Stimulated activated CD8-positive, alpha-beta memory T cell treated with anti-CD3 and anti-CD28 coated beads, Interleukin-15, amount 100 ng/mL, for 1 hour (primary cell): ENCODE measurements at regions not wholly inside any gene's neighbourhood (a gene's known extent, or its start where the extent isn't known, plus 50 kb on each side); places are given as distances from the start of the nearest gene placed in this dataset.
"Not testable (repeated sequence)": the region's sequence is repeated elsewhere in the genome, so short reads cannot be mapped to it uniquely, and the experiment has no call there.

Source experiments
- DNase-seq: peaks from one replicate; pipeline ENCODE4 v3.0.0-alpha.2; 2020; ENCODE audit warnings: low read depth

DNA sequence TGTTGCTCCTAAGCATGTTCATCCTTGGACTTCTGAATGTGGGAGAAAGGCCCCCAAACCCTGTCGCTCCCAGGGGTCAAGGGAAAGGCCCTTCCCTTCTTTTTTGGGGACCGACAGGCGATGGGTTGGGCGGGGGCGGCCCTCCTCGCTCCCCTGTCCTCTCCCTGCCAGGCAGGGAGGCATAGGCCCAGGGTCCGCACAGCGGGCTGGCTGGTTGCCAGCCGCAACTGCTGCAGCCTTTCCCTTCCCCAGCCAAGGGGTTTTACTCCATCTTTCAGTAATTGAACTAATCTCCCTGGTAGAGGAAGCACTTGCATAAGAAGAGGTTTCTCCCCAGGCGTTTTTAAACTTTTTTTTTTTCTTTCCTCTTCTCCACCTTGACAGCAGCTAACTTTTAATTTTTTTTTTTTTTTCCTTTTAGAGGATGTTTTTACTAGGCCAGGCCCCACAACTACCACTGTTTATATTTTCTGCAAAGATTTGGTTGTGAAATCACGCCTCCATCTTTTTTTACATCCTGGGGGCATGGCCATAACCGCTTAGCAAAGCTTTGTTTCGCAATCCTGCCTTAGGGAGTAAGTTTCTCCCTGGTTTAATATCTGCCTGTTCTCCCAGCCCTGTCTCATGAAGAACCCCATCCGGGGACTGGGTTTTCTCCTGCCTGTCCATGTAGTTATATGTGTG, 216.9 kb upstream of the ZNF608 start:
- DNase-seq = no peak

DNA sequence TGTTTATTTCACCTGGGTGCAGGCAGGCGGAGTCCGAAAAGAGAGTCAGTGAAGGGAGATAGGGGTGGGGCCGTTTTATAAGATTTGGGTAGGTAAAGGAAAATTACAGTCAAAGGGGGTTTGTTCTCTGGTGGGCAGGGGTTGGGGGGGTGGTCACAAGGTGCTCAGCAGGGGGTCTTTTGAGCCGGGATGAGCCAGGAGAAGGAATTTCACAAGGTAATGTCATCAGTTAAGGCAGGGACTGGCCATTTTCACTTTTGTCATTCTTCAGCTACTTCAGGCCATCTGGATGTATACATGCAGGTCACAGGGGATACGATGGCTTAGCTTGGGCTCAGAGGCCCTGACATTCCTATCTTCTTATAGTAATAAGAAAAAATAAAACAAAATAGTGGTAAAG, 220.3 kb upstream of the ZNF608 start:
- not testable (repeated sequence) for DNase-seq

DNA sequence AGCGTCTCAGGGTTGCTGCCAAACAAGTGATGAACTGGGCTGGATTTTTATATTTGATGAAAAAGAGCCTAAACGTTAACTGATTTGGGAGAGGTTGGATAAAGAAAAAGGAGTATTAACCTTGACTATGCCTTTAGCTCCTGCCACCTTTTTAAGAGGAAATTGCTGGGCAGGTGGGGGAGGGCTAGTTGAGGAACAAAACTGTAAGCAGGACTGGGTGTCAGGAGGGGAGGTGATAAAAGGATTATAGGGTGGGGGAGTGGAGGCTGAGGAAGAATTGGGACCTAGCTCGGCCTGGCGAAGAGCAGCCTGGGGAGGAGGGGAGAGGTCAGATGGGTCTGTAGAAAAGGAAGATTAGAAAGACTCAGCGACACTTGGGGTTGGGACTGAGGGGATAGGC, 223.9 kb upstream of the ZNF608 start:
- not testable (repeated sequence) for DNase-seq

DNA sequence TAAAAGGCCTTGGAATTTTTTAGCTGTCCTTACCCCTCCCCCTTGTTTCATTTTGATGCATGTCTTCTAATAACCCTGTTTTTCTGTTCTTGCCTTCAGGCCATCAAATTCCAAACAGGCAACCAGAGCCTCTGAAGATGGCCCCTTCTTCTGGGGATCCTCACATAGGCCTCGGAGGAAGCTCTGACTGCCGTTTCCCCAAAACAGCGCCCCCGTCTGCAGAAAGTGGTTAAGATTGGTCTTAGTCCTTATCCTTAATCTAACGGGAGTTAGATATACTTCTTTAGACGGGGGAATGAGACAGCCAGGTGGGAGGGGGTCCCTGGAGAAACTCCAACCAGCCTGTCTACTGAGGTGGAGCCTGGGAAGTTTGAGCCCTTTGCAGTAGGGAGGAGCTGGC, 226.3 kb upstream of the ZNF608 start:
- no peak for DNase-seq

DNA sequence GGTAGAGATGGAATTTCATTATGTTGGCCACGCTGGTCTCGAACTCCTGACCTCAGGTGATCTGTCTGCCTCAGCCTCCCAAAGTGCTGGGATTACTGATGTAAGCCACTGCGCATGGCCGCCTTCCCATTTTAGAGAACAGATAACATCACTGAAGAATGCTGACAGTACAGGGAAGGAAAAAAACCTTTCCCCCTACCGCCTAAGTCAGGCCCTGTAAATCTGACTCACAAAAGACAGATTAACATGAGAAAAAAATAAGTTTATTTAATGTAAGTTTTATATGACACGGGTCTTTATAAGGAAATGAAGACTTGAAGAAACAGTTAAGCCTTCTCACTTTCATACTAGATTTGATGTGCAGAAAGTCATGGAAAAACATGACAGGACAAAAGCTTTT, 227.2 kb upstream of the ZNF608 start:
- DNase-seq = no peak

DNA sequence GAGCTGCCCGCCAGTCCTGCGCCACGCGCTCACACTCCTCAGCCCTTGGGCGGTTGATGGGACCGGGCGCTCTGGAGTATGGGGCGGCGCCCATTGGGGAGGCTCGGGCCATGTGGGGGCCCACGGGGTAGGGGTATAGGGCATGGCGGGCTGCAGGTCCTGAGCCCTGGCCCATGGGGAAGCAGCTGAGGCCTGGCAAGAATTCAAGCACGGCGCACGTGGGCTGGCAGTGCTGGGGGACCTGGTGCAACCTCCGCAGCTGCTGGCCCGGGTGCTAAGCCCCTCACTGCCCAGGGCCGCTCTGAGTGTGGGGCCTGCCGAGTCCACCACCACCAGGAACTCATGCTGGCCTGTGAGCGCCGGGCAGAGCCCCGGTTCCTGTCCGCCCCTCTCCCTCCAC, 229.6 kb upstream of the ZNF608 start:
- no peak for DNase-seq

DNA sequence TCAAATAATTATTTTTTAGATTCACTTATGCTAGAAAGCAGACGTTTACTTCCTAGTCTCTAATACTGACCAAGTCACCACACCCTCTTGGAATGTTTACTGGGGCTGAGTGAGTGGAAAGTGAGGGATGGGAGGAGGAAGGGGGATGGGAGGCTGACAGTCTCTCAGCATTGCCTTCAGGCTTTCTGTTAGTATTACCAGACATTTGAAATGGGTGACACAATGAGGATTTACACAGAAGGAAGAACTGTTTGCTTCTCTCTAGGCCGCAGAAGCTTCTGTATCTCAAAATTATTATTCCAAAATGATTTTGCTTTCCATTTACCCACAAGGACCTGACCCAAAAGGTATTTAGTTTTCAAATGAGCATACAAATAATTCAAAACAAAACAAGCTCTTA, 232.8 kb upstream of the ZNF608 start:
- DNase-seq = no peak

DNA sequence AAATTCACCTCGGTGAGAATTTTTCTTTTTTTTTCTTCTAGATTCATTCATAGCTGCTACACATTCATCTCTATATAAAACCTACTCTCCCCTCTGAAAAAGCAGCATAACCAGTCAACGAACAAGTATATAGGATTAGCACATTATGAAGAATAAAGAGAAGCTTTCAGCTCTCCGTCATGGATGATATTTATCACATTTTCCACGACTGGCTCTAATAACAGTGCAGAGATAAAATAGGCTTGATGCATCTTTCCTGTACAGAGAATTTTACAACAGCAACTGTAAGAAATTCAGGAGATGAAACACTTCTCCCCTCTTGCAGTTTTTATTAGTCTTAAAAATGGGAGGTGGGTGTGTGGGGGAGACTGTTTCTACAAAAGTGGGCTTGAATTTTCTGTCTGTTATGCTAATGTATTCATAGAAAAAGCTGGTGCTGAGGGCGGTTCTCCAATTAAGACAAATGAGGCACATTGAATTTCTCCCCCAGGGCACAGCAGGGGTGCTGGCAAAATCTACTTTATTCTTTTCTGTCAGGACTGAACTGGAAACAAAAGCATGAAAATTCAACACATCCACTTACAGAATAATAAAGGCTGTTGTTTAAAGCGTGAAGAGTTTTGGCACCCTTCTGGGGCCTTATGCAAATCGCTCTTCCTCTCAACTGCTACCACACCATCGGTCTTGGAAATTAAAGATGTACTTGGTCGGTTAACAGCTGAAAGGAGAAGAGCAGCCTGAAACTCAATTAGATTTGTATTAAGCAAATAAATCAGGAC, 233.9 kb upstream of the ZNF608 start:
- no peak for DNase-seq

DNA sequence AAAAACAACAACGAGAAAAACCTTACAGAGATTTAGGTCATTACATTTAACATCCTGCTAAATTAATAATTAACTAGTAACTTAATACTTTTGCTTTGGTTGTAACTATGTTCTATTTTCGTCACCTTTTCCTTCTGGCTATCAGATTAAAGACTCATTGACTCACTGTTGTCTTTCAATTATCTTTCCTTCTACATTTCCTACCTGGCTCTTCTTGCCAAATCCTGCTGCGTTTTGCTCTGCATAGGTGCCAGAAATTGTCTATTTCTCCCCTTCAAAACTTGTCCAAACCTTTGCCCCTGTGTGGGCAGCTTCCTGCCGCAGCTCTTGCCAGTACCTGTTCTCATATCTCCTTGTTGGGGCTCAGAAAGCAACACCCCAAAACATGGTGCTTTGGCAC, 235.5 kb upstream of the ZNF608 start:
- DNase-seq = no peak

DNA sequence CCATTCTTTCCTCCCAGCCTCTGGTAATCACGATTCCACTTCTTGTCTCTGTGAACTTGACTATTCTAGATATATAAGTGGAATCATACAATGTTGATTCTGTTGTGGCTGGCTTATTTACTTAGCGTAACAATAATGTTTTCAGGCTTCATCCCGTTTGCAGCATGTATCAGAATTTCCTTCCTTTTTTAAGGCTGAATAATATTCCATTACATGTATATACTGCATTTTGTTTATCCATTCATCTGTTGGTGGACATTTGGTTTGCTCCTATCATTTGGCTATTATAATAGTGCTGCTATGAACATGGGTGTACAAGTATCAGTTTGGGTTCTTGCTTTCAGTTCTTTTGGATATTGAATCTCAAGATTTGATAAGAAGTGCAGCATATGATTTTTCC, 239.7 kb upstream of the ZNF608 start:
- no peak for DNase-seq

DNA sequence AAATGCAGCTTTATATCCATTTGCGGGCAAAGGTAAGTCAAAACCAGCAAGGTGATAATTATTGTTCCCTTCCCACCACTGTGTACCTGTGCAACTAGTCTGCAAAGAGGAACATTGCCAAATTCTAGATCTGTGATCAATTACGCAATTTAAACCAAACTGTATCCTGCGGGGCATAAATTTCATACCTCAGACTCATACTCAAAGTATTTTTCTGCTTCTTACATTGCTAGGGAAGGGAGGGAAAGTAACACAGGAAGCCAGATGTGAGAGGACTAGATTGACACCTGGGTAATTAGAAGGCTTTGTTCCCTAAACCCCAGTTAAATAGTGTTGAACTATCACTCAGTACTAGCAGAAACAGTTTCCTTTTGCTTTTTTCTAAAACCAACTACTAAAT, 240.2 kb upstream of the ZNF608 start:
- DNase-seq = no peak

DNA sequence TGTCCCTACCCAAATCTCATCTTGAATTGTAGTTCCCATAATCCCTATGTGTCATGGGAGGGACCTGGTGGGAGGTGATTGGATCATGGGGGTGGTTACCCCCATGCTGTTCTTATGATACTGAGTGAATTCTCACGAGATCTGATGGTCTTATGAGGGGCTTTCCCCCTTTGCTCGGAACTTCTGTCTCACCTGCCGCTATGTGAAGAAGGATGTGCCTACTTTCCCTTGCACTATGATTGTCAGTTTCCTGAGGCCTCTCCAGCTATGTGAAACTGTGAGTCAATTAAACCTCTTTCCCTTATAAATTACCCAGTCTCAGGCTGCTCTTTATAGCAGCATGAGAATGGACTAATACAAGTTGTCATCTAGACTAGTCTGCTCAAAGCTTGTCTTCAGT, 241.3 kb upstream of the ZNF608 start:
- DNase-seq = not testable (repeated sequence)

DNA sequence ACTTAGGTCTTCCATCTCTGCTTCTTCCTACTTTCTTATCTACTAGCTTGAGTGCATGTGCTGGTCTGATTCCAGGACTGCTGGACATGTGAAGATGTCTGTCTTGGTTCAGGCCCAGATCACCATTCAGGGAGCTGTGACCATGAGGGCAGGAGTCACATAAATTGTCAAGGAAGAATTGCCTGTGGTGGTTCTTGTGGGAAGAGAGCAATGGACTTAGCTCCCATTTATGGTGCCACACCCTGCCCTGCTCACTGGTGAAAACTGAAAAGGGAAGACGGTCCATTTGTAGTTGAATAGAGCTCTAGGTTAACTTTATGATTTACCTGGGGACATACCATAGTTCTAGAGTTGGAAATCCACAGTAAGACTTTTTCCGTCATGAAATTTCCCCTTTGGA, 244.3 kb upstream of the ZNF608 start:
- no peak for DNase-seq

DNA sequence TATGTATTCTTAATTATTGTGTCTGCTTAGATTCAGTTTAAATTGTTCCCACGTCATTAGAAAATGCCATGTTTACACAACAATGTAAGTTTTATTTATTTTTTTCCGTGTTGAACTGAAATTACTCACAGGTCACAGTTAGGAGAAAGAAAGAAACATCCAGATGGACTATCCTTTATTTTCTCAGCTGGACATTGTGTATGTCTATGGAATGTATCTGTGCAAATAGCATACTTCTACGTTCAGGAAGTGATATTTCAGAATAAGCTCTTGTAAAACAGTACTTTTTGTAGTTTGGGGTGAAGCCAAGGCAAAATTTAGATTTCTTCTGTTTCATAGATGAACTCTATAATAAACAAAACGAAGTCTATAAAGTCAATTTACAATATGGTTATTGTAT, 249.0 kb upstream of the ZNF608 start:
- no peak for DNase-seq

DNA sequence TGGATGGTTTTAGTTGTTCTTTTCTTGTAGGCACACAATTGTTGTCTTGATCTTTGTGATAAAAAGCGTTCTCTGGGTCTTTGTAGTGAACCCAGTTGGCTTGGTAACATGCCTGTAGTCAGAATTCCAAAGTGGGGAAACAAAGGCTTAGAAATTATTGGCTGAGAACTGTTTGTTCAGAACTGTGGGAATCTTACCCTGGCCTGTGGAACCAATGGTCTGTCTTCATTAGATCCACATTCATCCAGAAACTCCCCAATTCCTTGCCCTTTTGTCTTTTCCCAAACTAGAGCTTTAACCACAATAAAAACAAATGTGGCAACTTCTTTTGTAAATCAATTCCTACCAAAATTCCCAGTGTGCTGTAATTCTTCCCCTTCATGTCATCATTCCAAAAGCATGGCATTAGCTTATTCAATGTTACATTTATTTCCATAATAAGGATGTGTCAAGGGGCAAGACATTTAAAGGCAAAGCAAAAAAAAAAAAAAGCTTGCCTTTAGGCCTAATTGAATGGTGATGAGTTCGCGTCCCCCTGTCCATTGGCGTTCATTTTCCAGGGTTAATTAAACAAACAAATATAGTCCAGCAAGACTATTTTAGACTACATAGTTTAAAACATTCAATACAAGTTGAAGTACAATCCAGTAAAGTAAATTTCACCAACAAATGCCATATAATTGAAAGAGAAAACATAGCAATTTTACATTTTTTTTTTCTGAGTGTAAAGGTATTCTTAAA, 249.8 kb upstream of the ZNF608 start:
- DNase-seq = no peak

DNA sequence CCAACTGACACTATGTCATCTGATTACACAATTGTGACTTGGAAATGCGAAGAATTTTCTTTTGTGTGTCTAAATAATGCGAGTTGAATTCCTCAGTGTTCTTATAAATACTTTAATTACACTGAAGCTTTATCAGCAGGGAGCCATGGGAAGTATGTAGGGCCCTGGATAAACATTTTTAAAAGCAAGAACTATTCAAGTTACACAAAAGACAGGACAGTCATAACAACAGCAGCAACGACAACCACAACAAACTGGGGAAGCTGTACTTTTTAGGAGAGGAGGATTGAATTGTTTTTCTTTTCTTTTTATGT, 250.3 kb upstream of the ZNF608 start:
- DNase-seq = no peak

DNA sequence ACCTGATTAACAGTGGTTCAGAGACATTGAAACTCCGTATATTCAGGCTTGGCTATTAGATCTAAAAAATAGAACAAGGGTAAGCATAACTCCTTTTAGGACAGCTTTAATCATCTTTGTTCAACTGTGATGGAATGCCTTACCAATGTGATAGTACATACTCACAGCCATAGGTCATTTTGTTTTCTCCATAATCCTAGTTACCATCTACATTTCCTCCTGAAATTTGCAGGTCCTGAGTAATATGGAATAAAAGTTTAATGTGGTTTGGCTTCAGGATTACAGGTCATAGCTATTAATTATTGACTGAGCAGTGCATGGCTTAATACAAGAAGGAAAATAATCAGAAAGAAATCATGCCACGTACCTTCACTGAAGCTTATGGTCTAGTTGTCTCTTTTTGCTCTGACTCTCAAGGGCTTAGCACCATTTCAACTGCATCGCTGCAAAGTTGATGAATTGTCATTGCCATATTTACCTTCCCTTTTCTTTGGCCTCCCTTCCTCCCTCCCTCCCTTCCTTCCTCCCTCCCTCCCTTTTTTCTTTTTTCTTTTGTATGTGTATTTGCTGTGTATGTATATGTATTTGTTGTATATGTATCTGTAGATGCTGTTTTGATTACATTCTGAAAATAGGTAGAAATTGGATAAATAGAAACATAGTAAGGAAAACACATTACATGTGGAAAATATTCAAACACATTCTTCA, 250.9 kb upstream of the ZNF608 start:
- no peak for DNase-seq

DNA sequence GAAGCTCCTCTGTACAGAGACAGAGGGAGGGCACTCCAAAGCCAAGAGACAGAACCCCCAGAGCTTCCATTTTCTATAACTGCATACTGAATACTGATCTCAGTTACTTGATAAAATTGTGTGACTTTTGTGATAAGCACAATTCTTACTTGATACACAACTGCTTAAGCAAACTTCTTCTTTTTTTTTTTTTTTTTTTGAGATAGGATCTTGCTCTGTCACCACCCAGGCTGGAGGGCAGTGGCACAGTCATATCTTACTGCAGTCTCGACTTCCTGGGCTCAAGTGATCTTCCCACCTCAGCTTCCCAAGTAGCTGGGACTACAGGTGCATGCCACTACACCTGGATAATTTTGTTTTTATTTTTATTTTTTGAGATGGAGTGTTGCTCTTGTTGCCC, 252.1 kb upstream of the ZNF608 start:
- DNase-seq = no peak

DNA sequence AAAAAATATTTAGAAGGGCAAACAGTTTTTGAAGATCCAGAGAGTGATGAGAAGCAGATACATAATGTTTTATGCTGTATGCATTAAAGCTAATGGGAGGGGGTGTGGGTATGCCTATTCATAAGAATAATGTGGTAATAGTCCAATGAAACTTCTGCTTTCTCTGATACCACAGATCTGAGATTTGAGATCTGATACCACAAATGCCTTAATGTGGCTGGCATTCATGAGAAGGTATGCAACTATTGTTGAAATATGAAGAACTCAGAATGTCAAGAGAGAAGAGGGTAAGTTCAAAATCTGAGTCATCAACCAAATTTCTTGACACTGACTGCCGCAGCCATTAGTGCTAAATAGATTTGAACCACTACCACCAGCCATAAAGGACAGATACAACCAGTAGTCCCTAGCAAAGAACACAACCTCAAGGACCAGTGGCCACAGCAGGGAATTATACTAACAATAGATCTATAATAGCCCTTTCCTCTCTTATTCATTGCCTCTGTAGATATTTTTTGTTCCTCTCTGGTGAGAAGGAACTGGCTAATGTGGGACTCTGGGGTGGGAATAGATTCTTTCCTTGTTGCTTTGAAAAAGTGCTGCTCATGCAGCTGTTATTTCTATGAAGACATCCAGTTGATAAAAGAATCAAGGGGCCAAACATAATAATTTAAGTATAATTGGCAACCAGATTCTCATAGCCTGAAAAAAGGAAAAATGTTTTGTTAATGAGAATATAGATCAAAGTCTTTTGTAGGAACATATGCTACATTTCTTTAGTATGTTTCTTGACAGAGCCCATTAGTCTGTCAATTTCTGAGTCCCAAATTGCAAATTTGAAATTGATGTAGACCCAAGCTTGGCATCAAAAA, 256.5 kb upstream of the ZNF608 start:
- DNase-seq = no peak

DNA sequence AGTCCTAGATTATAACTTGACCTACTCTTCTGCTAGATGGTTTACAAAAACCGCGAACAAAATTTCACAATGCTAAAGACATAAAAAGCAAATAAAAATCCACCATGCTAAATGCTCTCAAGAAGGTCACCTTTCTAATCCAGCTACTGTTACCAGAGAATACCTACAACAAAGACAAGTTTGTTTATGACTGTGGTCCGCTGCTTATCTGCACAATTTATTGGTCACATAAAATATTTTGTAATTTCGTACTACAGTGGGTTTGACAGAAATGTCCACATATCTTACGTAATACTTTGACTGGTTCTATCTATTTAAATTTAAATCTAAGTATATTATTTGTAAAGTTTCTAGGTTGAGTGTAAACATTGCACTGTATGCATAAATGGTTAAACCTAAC, 257.6 kb upstream of the ZNF608 start:
- no peak for DNase-seq

DNA sequence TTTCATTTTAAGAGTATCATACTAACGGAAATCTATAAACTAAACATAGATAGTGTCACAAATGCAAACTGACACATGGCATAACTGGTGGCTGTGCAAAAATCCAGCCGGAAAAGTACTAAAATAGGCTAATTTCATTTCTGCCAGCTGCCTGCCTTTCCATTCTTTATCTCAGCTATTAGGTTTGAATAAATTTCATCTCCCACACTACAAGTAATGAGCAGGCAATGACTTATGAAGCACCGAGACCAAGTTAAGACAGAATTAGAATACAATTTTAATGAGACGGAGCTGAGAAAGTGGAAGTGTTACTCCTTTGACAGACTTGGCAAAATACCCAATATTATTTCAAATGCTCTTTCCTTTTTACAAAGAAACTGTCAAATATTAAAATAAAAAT, 258.8 kb upstream of the ZNF608 start:
- DNase-seq = no peak
